ENCODE measurements at regions not wholly inside any gene's neighbourhood (a gene's known extent, or its start where the extent isn't known, plus 50 kb on each side); places are given as distances from the start of the nearest gene placed in this dataset.

DNA sequence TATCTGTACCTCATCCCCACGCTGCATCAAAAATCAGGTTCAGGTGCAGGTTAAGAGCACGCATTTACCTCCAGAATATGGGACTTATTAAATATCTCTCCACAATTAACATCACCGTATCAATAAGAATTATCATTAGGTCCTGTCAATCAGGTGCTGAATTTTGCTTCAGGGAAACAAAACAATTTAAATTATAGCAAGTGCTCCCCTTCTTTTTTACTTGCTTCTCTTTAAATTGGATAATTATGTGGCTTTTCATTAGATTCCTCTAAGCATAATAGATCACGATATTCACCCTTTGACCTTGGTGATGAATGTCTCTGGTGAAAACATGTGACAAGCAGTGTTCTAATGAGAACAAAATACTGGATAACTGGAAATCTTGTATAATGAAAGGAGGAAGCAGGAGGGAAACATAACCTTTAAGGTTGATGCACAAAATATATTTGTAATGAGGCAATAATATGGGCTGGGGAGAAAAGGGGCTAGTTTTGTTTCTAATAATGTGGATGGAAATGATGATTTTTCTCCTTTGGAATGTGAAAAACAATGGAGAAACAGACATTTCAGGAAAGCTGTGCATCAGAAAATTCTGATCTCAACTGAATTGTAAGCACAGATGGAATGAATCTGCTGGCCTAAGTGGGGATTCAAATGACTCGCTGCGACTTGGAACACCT is 166.9 kb downstream of the SNX10 start:
- no peak for DNase-seq (ENCODE audit: low read depth in 1 of 2, low spot score in 1 of 2)
- no peak overlapping the region for H3K27ac ChIP-seq (replicated peaks)
- TF ChIP-seq SPI1 (IDR thresholded peaks at IDR 0.05; ENCODE audit: borderline replicate concordance, low read depth) = no peak
- TF ChIP-seq, protein P1, sequence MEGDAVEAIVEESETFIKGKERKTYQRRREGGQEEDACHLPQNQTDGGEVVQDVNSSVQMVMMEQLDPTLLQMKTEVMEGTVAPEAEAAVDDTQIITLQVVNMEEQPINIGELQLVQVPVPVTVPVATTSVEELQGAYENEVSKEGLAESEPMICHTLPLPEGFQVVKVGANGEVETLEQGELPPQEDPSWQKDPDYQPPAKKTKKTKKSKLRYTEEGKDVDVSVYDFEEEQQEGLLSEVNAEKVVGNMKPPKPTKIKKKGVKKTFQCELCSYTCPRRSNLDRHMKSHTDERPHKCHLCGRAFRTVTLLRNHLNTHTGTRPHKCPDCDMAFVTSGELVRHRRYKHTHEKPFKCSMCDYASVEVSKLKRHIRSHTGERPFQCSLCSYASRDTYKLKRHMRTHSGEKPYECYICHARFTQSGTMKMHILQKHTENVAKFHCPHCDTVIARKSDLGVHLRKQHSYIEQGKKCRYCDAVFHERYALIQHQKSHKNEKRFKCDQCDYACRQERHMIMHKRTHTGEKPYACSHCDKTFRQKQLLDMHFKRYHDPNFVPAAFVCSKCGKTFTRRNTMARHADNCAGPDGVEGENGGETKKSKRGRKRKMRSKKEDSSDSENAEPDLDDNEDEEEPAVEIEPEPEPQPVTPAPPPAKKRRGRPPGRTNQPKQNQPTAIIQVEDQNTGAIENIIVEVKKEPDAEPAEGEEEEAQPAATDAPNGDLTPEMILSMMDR (IDR thresholded peaks at IDR 0.05; ENCODE audit: insufficient read depth, low read length) = no peak
- TF ChIP-seq GABPA (IDR thresholded peaks at IDR 0.05; ENCODE audit: low read depth) = no peak
- TF ChIP-seq, protein P2, sequence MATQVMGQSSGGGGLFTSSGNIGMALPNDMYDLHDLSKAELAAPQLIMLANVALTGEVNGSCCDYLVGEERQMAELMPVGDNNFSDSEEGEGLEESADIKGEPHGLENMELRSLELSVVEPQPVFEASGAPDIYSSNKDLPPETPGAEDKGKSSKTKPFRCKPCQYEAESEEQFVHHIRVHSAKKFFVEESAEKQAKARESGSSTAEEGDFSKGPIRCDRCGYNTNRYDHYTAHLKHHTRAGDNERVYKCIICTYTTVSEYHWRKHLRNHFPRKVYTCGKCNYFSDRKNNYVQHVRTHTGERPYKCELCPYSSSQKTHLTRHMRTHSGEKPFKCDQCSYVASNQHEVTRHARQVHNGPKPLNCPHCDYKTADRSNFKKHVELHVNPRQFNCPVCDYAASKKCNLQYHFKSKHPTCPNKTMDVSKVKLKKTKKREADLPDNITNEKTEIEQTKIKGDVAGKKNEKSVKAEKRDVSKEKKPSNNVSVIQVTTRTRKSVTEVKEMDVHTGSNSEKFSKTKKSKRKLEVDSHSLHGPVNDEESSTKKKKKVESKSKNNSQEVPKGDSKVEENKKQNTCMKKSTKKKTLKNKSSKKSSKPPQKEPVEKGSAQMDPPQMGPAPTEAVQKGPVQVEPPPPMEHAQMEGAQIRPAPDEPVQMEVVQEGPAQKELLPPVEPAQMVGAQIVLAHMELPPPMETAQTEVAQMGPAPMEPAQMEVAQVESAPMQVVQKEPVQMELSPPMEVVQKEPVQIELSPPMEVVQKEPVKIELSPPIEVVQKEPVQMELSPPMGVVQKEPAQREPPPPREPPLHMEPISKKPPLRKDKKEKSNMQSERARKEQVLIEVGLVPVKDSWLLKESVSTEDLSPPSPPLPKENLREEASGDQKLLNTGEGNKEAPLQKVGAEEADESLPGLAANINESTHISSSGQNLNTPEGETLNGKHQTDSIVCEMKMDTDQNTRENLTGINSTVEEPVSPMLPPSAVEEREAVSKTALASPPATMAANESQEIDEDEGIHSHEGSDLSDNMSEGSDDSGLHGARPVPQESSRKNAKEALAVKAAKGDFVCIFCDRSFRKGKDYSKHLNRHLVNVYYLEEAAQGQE (IDR thresholded peaks at IDR 0.05; ENCODE audit: insufficient replicate concordance, low read depth) = no peak
- TF ChIP-seq POLR2AphosphoS5 (IDR thresholded peaks at IDR 0.05; ENCODE audit: low read depth) = no peak
- H3K27me3 ChIP-seq (ENCODE audit: insufficient read depth, poor library complexity, severe bottlenecking) = no peaks in the 10 kb centered on the region
- H3K4me3 ChIP-seq (replicated peaks; ENCODE audit: insufficient read depth, low read length) = no peak overlapping the region

DNA sequence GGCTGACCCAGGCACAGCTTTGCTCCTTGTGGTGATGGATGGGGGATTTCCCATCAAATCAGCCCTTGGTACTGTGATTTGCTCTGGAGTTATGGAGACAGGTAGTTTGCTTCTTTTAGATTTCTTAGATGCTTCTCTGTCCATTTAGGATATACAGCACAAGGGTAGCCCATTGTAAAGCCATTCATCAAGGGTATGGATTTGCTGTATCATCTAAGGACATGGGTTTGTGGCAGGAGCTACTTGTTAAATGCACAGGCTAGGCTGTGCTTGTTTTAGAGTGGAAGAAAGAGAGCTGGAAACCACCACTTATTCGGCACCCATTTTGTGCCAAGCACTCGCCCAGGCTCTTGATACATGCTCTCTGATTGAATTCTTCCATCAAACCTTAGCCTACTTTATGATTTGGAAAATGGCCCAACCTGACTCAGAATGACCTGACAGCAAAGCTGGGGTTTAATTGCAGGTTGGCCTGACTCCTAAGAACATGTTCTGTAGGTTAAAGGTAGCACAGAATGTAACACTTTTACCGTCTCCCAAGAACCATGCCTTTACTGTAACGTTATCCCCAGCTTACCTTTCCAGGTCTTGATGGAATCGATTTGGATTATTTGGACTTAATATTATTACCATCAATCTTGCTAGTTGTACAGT is 168.0 kb downstream of the SNX10 start:
- TF ChIP-seq, protein P1 (IDR thresholded peaks at IDR 0.05; ENCODE audit: insufficient read depth, low read length) = no peak
- TF ChIP-seq, protein P2 (IDR thresholded peaks at IDR 0.05; ENCODE audit: insufficient replicate concordance, low read depth) = no peak
- no peak for TF ChIP-seq GABPA (IDR thresholded peaks at IDR 0.05; ENCODE audit: low read depth)
- no peak for TF ChIP-seq SPI1 (IDR thresholded peaks at IDR 0.05; ENCODE audit: borderline replicate concordance, low read depth)
- no peak for TF ChIP-seq POLR2AphosphoS5 (IDR thresholded peaks at IDR 0.05; ENCODE audit: low read depth)
- H3K27ac ChIP-seq (replicated peaks) = no peak overlapping the region
- H3K4me3 ChIP-seq (replicated peaks; ENCODE audit: insufficient read depth, low read length) = no peak overlapping the region
- no peak for DNase-seq (ENCODE audit: low read depth in 1 of 2, low spot score in 1 of 2)
- no peaks in the 10 kb centered on the region for H3K27me3 ChIP-seq (ENCODE audit: insufficient read depth, poor library complexity, severe bottlenecking)

DNA sequence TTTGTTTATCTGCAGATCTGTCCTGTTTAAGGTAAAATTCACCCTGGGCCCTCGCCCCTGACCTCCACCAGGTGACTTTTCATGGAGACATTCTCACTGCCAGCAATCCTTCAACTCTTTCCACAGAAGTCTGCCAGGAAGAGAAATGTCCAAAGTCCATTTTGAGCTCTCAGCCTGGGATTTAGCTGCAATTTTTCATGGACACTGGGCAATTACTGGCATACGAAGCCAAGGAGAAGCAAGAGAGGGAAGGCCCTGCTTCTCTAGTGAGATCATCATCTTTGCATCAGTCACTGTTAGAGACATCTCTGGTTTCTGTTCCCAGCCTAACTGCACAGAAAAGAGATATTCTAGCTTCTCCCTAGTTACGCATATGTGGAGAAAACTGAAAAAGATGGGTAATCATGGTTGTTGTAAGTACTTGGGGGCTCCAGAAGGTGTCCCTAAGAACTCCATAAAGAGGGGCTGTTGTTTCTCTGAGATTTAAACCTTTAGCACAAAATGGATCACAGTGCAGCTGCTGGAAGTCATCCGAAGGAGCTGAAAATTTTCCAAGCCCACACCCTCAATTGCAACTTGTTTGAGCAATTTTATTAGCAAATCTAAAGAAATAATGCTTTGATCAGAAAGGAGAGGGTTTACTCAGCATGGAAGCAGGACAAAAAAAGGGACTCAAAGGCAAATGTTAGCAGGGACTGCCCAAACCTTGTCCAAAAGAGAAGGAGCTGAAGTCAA is 168.9 kb downstream of the SNX10 start:
- TF ChIP-seq, protein P1 (IDR thresholded peaks at IDR 0.05; ENCODE audit: insufficient read depth, low read length) = no peak
- no peak for TF ChIP-seq SPI1 (IDR thresholded peaks at IDR 0.05; ENCODE audit: borderline replicate concordance, low read depth)
- TF ChIP-seq, protein P2 (IDR thresholded peaks at IDR 0.05; ENCODE audit: insufficient replicate concordance, low read depth) = no peak
- no peak for TF ChIP-seq POLR2AphosphoS5 (IDR thresholded peaks at IDR 0.05; ENCODE audit: low read depth)
- TF ChIP-seq GABPA (IDR thresholded peaks at IDR 0.05; ENCODE audit: low read depth) = no peak
- DNase-seq (ENCODE audit: low read depth in 1 of 2, low spot score in 1 of 2) = no peak
- Histone ChIP-seq H3K27me3 (ENCODE audit: insufficient read depth, poor library complexity, severe bottlenecking) (no peaks in the 10 kb centered on the region), H3K27ac (replicated peaks) (no peak overlapping the region), H3K4me3 (replicated peaks; ENCODE audit: insufficient read depth, low read length) (no peak overlapping the region)

Measured in HL-60 (cell line).